ENCODE measurements at regions not wholly inside any gene's neighbourhood (a gene's known extent, or its start where the extent isn't known, plus 50 kb on each side); places are given as distances from the start of the nearest gene placed in this dataset.

DNA sequence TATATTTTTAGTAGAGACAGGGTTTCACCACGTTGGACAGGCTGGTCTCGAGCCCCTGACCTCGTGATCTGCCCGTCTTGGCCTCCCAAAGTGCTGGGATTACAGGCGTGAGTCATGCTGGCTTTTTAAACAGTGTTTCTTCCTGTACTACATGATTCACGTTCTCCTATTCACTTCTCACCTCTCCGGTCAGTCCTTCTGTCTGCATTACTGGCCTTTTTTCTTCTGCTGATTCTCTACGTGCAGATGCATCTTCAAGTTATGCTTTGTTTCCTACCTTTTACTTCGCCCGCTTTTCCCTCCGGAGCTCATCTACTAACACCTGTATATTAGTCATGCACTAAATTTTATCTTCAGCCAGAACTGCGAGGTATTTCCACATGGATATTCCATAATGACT, 296.2 kb upstream of the FLRT2 start:
- peak; percentile 4 for DNase-seq (ENCODE audit: low read depth, low spot score)

DNA sequence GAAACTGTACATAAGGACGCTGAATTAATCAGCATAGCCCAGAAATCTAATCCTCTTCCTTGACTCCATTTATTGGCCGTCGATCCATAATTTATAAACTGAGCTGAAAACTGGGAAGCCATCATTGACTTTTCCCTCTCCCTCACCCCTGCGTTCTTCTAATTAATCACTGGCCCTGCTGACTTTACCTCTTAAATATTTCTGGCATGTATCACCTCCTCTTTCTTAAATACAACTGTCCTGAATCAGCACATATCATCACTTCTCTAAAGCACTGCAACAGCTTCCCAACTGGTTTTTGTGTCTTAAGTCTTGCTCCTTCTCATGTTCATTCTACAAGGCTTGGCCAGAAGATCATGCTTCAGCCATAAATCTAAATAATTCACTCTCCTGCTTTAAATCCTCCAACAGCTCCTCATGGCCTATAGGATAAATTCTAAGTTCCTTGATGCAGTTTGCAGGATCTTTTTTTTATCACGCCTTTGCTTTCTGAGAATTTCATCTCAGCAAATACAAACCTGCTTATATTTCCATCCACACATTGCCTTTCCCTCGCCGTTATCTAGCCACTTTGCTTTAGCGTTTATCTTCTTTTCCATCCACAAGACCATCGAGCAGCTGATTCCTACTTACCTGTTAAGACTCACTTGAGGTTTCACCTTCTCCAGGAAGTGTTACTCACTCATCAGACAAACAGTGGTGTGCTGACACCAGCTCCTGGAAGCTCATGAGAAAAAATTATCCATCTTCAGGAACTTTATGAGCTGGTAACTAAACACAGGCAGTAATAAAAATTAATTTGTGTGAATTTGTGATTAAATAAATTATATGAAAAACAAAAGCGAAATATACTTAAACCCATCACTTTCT, 295.6 kb upstream of the FLRT2 start:
- no peak for DNase-seq (ENCODE audit: low read depth, low spot score)

DNA sequence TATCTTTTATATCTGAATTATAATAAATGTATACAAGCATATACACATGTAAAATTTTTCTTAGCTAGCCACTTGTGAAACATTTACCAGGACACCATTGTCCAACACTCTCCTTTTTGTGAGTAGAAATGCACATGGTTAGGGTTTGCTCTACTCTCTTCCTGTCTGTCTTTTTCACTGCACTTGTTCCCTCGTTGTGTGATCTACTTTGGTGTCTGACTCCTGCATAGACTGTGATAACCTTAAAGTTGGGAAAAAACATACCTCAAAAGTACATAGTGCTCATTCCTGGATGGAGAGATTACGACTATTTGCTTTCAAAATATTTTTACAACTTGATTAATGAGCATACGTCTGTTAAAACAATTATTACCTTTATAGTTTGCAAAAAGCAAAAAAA, 294.1 kb upstream of the FLRT2 start:
- DNase-seq (ENCODE audit: low read depth, low spot score): no peak

DNA sequence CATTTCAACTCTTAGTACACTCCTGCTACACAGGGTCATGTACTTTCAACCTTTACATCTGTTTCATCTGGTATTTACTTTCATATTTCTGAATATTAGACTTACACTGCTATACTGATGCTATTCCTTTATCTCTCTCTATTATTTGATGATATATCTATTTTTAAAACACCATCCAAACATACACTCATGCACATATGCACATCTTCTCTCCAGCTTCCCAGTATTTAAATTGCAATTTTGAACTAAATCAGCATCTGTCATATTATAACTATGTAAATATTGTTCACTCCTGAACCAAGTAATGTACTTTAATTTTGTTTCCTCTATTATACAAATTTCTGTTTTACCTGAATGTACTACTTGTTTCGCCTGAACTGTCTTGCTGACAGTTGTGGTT, 293.6 kb upstream of the FLRT2 start:
- DNase-seq (ENCODE audit: low read depth, low spot score): no peak

DNA sequence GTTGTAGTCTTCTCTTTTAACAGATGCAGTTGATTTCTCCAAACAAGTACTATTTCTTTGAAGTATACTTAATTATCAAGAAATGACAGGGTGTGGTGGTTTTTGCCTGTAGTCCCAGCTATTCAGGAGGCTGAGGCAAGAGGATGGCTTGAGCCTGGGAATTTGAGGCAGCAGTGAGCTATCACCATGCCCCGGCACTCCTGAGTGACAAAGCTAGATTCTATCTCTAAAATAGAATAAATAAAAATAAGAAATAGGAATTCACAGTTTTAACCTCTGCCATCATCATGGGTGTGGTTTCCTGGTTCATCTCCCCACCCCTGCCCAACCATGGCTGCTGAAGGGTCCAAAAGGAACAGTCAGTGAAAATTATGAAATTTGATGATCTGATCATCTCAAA, 290.2 kb upstream of the FLRT2 start:
- no peak for DNase-seq (ENCODE audit: low read depth, low spot score)

DNA sequence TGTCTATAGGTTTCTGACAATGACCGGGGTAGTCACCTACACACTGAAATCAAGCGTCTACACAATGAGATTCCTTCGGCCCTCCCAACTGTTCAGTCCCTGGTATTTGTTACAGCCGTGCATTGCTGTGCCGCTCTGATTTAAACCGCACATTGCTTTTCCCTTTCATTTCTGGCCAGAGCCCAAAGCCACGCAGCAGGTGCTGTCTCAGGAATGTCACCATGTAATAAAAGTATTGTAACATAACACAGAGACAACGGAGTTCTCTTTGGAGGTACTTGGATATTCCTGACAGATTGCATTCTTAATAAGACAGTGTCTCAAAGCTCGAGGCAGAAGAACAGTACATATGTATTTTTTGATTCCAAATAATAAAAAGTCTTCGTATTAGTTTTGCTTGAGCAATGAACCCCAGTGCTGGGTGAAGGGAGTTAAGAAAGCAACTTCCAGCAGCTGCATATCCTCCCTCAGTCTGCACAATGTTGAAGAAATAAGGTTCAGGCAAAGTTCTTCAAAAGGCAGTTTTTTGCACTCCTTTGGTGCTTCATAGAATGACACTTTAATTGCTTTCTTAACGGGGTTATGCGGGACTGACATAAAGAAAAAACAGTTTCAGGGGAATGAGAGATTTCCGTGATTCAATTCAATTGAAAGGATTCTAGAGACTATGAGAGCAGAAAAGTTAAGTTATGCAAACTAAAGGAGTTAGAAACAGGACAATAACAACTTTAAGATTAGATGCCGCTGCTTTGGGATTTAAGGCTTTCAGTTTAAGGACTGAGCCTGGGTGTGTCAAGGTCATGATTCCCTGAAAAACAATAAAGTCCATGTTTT, 288.7 kb upstream of the FLRT2 start:
- DNase-seq (ENCODE audit: low read depth, low spot score): no peak

DNA sequence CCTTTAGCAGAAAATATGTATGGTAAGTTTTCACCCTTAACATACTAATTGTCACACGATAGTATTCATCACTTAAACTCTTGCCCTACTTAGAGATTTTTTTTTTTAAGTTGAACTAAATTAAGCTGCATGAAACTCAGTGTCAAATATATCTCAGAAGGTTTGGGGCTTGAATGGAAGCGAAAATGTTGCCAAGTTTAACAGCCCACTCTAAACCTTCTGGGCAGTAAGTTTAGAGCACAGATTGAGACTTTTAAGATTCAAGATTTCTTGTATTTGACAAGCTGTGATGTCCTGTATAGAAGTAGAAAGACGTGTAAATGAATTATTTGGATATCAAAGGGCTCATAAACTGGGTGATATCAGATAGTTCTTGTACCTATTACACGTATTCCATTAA, 287.3 kb upstream of the FLRT2 start:
- no peak for DNase-seq (ENCODE audit: low read depth, low spot score)

DNA sequence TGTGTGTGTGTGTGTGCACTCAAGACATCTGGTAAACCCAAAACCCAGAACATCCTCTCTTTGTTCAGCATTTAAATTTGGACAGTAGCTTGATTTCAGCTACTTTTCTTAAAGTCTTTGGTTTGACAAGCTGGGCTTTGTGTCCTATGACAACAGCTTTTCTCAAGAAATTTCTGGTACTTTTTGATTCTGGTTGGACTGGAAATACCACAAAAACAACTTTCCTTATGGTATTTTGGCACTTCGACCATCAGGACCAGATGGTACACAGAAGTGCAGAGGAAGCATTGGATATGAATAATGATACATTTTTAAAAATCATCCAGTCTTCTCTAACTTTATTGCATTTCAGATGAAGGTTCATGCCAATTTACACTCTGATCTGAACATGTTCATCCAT, 286.6 kb upstream of the FLRT2 start:
- DNase-seq (ENCODE audit: low read depth, low spot score): no peak

DNA sequence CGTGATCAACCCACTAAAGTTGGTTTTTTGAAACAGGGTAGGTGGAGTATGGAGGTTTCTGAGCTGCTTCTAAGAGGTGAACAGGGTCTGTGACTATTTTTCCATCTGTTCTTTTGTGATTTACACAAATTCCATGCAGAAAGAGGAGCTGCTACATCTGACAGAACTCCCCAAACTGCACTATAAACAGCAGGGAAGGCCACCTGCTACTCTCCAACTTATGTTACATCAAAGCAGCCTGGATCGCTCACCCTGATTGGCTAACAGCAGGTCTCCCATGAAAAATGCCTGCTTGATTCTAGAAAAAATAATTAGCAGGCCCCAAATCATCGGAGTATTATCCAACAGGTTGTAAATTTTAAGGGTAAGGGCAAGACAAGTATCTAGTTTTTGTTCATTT, 282.9 kb upstream of the FLRT2 start:
- DNase-seq (ENCODE audit: low read depth, low spot score): no peak

DNA sequence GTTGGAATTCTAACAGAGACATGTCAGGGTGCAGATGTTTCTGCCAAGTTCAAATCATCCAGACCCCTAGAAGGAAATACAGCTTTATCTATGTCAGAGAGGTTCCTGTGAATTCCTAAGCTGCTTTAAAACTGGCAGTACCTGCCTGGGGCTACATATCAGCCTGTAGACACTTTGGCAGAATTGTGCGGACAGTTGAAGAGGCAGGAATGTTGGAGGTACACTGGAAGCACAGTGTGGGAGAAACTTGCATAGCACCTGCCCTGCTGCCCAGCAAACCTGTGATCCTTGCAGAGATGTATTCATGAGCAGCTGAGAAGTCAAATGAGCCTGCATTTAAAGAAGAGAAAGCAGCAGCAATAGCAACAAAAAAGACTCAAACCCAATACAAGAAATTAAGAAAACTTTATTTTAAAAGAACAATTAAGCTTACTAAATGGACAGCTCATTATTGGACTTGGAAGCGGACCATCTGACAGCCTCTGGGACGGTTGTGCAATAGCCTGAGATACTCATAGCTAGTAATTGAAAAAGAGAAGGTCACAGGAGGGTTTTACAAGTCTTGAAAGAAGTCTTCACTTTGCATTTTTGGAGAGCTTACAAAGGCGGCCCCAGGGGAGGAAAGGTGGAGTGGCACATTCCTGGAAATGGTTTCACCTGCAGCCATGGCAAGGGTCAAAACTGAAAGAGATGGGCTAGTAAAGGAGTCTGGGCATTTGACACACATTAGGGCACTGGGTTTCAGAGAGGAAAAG, 280.9 kb upstream of the FLRT2 start:
- no peak for DNase-seq (ENCODE audit: low read depth, low spot score)

DNA sequence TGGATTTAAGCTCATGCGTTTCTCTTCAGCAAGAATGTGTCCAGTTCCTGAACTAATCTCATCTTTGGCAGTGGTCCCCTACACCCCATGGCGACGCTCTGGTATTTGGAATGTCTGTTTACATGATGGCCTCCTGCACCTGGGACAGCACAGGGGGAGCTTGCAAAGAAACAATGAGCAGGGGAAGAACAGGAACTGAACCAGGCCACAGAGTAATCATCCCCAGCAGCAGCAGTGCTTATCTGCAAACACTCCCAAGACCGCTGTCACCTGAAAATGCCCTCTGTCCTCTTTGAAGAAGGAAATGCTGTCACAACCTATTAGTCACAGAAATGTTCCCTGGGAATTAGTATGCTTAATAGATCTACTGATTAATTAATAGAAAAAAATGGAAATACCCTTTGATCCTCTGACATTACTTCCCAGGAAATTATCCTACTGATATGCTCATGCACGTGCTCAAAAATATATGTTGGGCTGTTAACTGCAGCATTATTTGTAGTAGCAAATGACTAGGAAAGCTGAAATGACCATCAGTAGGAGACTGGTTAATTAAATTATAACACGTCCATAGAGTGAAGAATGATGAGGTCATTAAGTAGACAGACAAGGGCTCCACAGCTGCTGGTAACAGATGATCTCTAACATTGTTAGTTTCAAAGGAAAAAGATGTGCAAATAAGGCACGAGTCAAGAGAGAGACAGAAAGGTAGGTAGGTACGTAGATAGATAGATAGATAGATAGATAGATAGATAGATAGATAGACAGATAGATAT, 279.3 kb upstream of the FLRT2 start:
- peak; percentile 55 for DNase-seq (ENCODE audit: low read depth, low spot score)

DNA sequence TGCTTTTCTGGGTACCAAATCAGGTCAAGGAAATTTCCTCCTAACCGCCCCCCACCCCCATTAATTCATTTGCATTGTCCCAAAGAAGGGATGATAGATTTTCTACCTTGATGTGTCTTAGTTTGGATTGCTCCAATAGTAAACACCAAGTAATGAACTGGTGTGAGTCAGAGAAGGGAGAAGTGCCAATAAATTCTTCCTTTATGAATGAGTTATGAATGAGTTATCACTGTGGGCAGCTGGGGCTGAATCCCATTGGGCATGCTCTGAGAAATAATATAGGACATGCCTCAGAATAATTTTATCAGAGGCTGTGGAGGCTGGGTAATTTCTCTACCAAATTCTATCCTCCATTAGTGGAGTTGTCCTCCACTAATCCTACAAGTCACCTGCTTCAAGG, 277.9 kb upstream of the FLRT2 start:
- DNase-seq (ENCODE audit: low read depth, low spot score): peak; percentile 40

DNA sequence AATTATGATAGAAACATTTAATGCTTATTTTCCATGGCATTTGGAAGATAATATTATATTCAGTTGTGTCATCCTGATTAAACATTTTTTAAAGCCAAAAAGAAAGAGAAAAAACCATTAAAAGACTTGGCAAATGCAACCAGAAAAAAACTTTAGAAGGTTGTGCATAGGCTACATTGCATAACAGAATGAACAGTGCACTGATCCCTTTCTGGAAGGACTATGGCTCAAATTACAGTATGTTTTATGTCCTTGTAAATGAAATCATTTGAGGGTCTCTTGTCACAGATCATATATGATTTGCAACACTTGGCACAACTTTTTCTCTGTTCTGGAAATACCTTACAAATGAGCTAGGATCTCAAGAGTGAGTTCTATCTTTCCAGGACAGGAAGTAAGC, 275.2 kb upstream of the FLRT2 start:
- DNase-seq (ENCODE audit: low read depth, low spot score): no peak

DNA sequence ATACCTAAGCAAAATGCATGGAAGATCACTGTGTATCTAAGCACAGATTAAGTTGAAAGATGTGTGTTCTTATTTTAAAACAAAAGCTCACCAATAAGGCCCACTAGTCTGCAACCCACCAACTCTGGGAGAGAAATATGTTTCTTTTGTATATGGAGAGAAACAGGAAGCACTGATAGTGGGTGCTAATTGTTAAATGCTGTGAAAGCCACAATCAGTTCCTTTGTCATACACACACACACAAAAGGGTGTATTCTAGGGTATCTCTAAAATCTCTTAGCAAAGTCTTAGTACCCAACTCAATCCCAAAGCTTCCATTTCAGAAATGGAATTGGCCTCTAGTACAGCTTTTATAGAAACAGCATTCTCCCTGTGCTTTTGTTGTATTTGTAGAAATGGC, 272.7 kb upstream of the FLRT2 start:
- no peak for DNase-seq (ENCODE audit: low read depth, low spot score)

DNA sequence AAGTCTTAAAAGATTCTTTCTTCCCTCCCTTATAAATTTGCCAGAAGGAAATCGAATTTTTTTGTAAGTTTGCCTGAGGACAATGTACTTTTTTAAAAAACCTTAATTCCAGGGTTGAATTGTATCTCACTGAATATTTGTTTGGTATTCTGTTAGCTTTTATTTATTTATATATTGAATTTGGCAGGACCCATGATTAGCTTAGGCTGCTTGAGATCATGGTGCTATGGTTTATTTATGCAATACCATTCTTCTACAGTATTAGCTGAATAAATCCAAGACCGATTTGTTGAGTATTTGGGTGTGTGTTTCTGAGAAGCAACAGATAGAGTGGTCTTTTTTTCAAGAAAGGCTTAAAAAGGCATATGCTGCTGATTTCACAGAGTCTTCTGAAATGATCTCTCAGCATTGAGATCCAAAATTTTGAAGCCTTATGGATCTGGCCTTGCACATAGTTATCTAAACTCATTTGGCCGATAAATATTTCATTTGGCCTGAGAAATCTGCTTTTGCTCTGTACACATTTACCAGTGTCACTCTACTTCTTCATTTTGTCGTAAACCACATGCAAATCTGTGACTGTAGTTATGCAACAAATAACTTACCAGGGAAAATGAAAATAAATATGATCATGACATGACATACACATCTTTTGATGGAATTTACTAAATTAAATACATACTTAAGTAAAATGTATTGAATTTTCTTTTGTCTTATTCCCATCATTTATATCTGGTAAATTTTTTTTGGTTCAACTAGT, 265.8 kb upstream of the FLRT2 start:
- DNase-seq (ENCODE audit: low read depth, low spot score): no peak

DNA sequence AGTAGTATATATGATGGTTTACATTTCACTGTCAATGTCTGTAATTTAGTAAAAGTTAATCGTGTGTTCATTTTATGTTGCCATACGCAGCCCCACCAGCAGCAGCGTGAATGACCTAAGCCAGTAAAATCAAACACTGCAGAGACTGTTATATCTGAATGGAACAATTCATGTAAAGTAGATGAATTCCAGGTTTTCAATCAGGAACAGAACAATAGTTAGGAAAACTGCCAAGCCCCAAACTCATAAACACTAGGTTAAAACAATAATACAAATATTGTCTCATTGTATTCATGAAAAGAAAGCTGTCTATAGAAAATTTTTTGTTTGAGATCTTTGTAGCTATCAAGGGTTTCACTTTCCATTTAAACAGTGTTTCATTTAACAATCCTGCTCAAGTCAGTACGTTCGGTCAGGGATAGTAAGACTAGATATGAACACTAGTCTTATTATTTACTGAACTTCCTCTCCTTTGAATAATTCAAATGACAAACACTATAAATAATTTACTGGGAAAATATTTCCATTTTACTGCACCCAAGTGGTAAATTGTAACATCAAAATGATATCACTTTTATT, 256.8 kb upstream of the FLRT2 start:
- DNase-seq (ENCODE audit: low read depth, low spot score): peak; percentile 39

DNA sequence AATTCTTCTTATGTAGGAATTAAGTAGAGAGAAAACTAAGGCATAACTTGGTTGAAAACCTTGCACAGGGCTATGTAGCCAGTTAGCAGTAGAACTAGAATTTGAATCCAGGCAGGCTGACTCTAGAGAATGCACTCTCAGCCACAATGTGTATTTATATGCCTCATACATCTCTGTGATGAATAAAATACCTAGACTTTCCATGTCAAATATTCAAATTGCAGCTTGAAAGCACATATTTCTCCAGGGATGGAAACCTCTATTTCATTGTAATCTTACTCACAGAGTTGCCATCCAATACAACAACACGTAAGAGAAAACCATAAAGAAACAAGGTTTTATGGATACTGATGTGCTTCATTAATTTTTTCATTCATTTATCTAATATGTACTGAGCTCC, 256.0 kb upstream of the FLRT2 start:
- DNase-seq (ENCODE audit: low read depth, low spot score): no peak

DNA sequence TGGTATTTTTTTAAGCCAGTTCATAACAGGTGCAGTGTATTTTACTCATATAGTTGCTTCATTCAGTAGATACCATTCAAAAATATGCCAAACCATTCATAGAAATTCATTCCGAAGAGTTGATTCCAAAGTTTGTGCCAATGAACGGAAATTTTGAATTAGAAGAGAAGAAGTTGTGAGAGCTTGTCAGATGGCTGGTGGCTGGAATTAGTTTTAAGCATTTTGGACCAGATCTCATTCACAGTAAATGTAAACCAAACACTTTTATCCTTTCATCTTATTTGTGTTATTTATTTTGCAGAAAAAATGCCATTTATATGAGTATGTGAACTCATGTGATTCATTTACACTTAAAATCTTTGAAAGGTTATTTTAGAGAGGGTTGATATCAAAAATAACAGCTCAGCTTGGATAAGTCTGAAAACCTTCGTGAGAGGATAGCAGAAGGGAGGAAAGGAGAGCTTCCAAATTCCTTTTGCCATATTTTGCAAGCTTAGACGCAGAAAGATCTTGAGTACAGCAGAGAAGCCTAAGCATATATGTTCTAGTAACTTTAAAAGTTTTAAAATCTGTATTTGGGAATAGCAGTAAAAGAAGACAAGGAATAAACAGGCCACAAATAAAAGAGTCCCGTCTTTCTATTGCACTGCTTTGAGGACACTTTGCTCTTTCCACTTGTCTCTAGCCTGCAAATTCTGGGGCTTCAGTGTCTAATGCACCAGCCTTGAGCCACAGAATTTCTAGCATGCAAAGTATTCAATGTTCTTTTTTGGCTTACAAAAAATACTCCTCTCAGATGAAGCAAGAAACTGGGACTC, 253.6 kb upstream of the FLRT2 start:
- DNase-seq (ENCODE audit: low read depth, low spot score): no peak

DNA sequence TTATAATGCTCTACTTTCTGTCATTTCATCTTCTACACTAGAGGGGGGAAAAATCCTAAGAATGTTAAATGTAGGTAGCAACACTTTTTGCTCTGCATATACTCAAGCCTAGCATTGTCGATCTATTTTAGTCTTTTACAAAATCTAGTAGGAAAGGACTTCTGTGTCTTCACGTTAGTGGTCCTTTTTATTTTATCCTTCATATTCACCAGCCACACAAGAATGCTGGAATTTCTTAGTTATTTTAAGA, 253.0 kb upstream of the FLRT2 start:
- DNase-seq (ENCODE audit: low read depth, low spot score): no peak

DNA sequence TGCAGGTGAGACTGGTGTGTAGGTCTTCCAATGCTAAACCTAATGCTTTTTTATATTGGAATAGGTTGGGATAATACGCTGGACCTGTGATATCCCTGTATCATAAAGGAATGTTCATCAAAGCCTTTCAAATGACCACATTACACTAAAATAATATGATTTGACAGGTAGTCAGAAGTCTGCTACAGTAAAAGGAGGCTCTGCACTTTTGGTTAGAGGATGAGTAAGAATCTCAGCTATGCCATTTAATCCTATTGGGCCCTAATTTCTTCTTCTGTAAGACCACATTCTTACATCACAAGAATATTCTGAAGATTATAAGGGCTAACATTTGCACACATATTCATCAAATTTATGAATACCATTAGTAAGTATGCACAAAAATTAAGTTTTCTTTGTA, 250.5 kb upstream of the FLRT2 start:
- no peak for DNase-seq (ENCODE audit: low read depth, low spot score)
